GM06990 (cell line): ENCODE measurements at regions not wholly inside any gene's neighbourhood (a gene's known extent, or its start where the extent isn't known, plus 50 kb on each side); places are given as distances from the start of the nearest gene placed in this dataset.

ENCODE experiments used
- DNase-seq: peaks from one replicate; pipeline ENCODE4 v3.0.0-alpha.2; 2011; ENCODE audit not compliant: insufficient read length; ENCODE audit errors: extremely low read depth
- H3K27me3 ChIP-seq: replicated peaks from 2 replicates; pipeline ENCODE4 v1.6.0; 2011; ENCODE audit warnings: low read length; ENCODE audit not compliant: control insufficient read depth, insufficient read depth
- H3K36me3 ChIP-seq: 2 replicates; pipeline ENCODE4 v1.5.1; 2011; ENCODE audit warnings: low read length; ENCODE audit not compliant: control insufficient read depth, insufficient read depth
- H3K4me3 ChIP-seq: replicated peaks from 2 replicates; pipeline ENCODE4 v1.5.1; 2011; ENCODE audit warnings: low read depth, mild to moderate bottlenecking, control low read depth, low read length
- CTCF ChIP-seq: IDR thresholded peaks from 2 replicates; pipeline ENCODE4 v1.5.1; 2011; ENCODE audit warnings: low read length, control low read depth, mild to moderate bottlenecking, inconsistent platforms; ENCODE audit not compliant: insufficient read depth, poor library complexity, severe bottlenecking

- no peak for DNase-seq
- TF ChIP-seq CTCF, result no peak
- Histone ChIP-seq H3K4me3 (no peak overlapping the region), H3K27me3 (no peaks in the 10 kb centered on the region), H3K36me3 (no peaks in the 10 kb centered on the region)
Observed at GRCh38 chr9:25857147-25857546, 178.9 kb upstream of the TUSC1 start.

GRCh38 chr9:25850803-25851202 lies 172.6 kb upstream of the TUSC1 start:
- Histone ChIP-seq H3K27me3 (no peaks in the 10 kb centered on the region), H3K36me3 (no peaks in the 10 kb centered on the region), H3K4me3 (no peak overlapping the region)
- TF ChIP-seq CTCF, result no peak
- no peak for DNase-seq

- no peak overlapping the region for H3K4me3 ChIP-seq
- H3K36me3 ChIP-seq, result no peaks in the 10 kb centered on the region
- DNase-seq, result no peak
- no peak for TF ChIP-seq CTCF
- no peaks in the 10 kb centered on the region for H3K27me3 ChIP-seq
Observed at GRCh38 chr9:25845867-25846266, 167.6 kb upstream of the TUSC1 start.

- Histone ChIP-seq H3K27me3 (no peaks in the 10 kb centered on the region), H3K4me3 (no peak overlapping the region), H3K36me3 (no peaks in the 10 kb centered on the region)
- no peak for DNase-seq
- TF ChIP-seq CTCF, result no peak
Observed at GRCh38 chr9:25830381-25830780, 152.1 kb upstream of the TUSC1 start.

GRCh38 chr9:25827626-25828025 lies 149.4 kb upstream of the TUSC1 start:
- no peak for TF ChIP-seq CTCF
- Histone ChIP-seq H3K27me3 (no peaks in the 10 kb centered on the region), H3K36me3 (no peaks in the 10 kb centered on the region), H3K4me3 (no peak overlapping the region)
- no peak for DNase-seq

- no peak for DNase-seq
- Histone ChIP-seq H3K4me3 (no peak overlapping the region), H3K27me3 (no peaks in the 10 kb centered on the region), H3K36me3 (no peaks in the 10 kb centered on the region)
- TF ChIP-seq CTCF, result no peak
Observed at GRCh38 chr9:25816439-25816838, 138.2 kb upstream of the TUSC1 start.
